HepG2 (cell line): ENCODE measurements at regions not wholly inside any gene's neighbourhood (a gene's known extent, or its start where the extent isn't known, plus 50 kb on each side); places are given as distances from the start of the nearest gene placed in this dataset.

Experiments used
- ATAC-seq: fragments of 200-7000 bp; cut with Tn5 transposase; 3 replicates; pipeline ENCODE4 v1.9.1; 2020; ENCODE audit warnings: mild to moderate bottlenecking, moderate library complexity
- BruUV-seq: library from RNA; stranded (reverse); fragments of 400-500 nt; replicated peaks from 2 replicates; lab custom pipeline; 2021; lab: Mats Ljungman, UMichigan
- CTCF ChIA-PET: fragments of 300-600 bp; formaldehyde crosslinking; extraction: SDS; loops from one replicate; lab custom pipeline; 2021; ENCODE audit warnings: low total read pairs, inconsistent platforms, low intra/inter-chr PET ratio; lab: Yijun Ruan, JAX
- POLR2A ChIA-PET: fragments of 350-600 bp; sonication (Branson Sonifier 250); formaldehyde crosslinking; loops from one replicate; lab custom pipeline; 2020; ENCODE audit warnings: antibody characterized with exemption, inconsistent platforms; lab: Yijun Ruan, JAX
- DNase-seq: peaks from one replicate; pipeline ENCODE4 v3.0.0-alpha.2; 2015; ENCODE audit warnings: low spot score
- FAIRE-seq: peaks from 3 replicates; lab custom pipeline; 2011; peaks lifted over from hg19 to GRCh38; lab: Jason Lieb, UNC
- H2AFZ ChIP-seq: one replicate; pipeline ENCODE4 v1.6.1; 2011; ENCODE audit warnings: low read length, inconsistent platforms
- H3K27ac ChIP-seq: fragments of 300-600 bp; 3 replicates; pipeline ENCODE4 v1.8.0; 2011; ENCODE audit warnings: mixed run types, mild to moderate bottlenecking, mixed read lengths, low read length, inconsistent platforms; ENCODE audit not compliant: insufficient read depth; ENCODE audit errors: extremely low read length
- H3K27me3 ChIP-seq, 2 experiments: fragments of 200-600 bp in 1 of 2; 2 replicates in 1 of 2; 3 replicates in 1 of 2; pipeline versions ENCODE4 v1.6.0 to v1.8.0; 2011; ENCODE audit warnings: low read length in 2 of 2, mild to moderate bottlenecking in 2 of 2, moderate library complexity in 2 of 2, inconsistent platforms in 1 of 2; ENCODE audit not compliant: insufficient read depth in 2 of 2, control insufficient read depth in 1 of 2
- H3K36me3 ChIP-seq, 2 experiments: fragments of 200-600 bp in 1 of 2; replicated peaks in 1 of 2; 2 replicates in 1 of 2; 3 replicates in 1 of 2; pipeline versions ENCODE4 v1.5.1 to v1.8.0; 2011; ENCODE audit warnings: low read length in 2 of 2, inconsistent platforms in 1 of 2; ENCODE audit not compliant: insufficient read depth in 2 of 2, control insufficient read depth in 1 of 2
- H3K4me1 ChIP-seq: 2 replicates; pipeline ENCODE4 v1.5.1; 2012; ENCODE audit warnings: low read length, inconsistent platforms; ENCODE audit not compliant: insufficient read depth
- H3K4me2 ChIP-seq: 2 replicates; pipeline ENCODE4 v1.6.0; 2011; ENCODE audit warnings: low read depth, low read length, inconsistent platforms
- H3K4me3 ChIP-seq, 3 experiments: fragments of 200-600 bp in 1 of 3; sonication (generic), shearing (Covaris generic) in 1 of 3; replicated peaks in 1 of 3; 2 replicates each; pipeline ENCODE4 v1.5.1; 2011 to 2016; ENCODE audit warnings: low read length in 3 of 3, inconsistent platforms in 2 of 3, low read depth in 2 of 3, mild to moderate bottlenecking in 2 of 3, control low read depth in 1 of 3, mixed read lengths in 1 of 3; ENCODE audit not compliant: insufficient read depth in 1 of 3
- H3K79me2 ChIP-seq: one replicate; pipeline ENCODE4 v1.6.1; 2011; ENCODE audit warnings: low read length, inconsistent platforms; ENCODE audit not compliant: insufficient read depth
- H3K9ac ChIP-seq: 2 replicates; pipeline ENCODE4 v1.6.0; 2011; ENCODE audit warnings: mild to moderate bottlenecking, low read depth, low read length, inconsistent platforms; ENCODE audit not compliant: insufficient read depth
- H3K9me3 ChIP-seq: 2 replicates; pipeline ENCODE4 v1.5.1; 2012; ENCODE audit warnings: mild to moderate bottlenecking, low read length
- H4K20me1 ChIP-seq: 2 replicates; pipeline ENCODE4 v1.6.0; 2011; ENCODE audit warnings: inconsistent platforms, mild to moderate bottlenecking, low read length, moderate library complexity; ENCODE audit not compliant: insufficient read depth
- ATF4 ChIP-seq, 2 experiments: fragments of 450-650 bp in 1 of 2; sonication (generic) in 1 of 2; formaldehyde crosslinking; IDR thresholded peaks; 2 replicates each; pipeline versions ENCODE4 v1.5.0 to v1.8.0; 2020 to 2022; ENCODE audit warnings: mild to moderate bottlenecking in 1 of 2, missing genetic modification reagents in 1 of 2
- CENPBD1 ChIP-seq: sonication (generic); formaldehyde crosslinking; IDR thresholded peaks from 2 replicates; pipeline ENCODE4 v1.8.0; 2022; ENCODE audit warnings: missing genetic modification reagents, low read depth, mild to moderate bottlenecking, borderline replicate concordance
- GTF2F1 ChIP-seq: fragments of 150-350 bp; IDR thresholded peaks from 2 replicates; pipeline ENCODE4 v1.6.1; 2014; ENCODE audit warnings: low read length
- MXD4 ChIP-seq: IDR thresholded peaks from 2 replicates; pipeline ENCODE4 v1.6.1; 2016; ENCODE audit warnings: mild to moderate bottlenecking, missing biosample characterization, missing genetic modification reagents
- NBN ChIP-seq: fragments of 450-650 bp; conservative IDR thresholded peaks from 2 replicates; pipeline ENCODE4 v1.6.1; 2017
- NFRKB ChIP-seq: fragments of 450-650 bp; IDR thresholded peaks from 2 replicates; pipeline ENCODE4 v1.6.1; 2017
- ONECUT2 ChIP-seq: sonication (generic); formaldehyde crosslinking; IDR thresholded peaks from 2 replicates; pipeline ENCODE4 v1.4.0; 2020; ENCODE audit warnings: missing genetic modification reagents
- PAWR ChIP-seq: sonication (generic); formaldehyde crosslinking; IDR thresholded peaks from 2 replicates; pipeline ENCODE4 v1.4.0; 2020; ENCODE audit warnings: missing genetic modification reagents, mild to moderate bottlenecking, borderline replicate concordance
- SMAD9 ChIP-seq: sonication (generic); formaldehyde crosslinking; IDR thresholded peaks from 2 replicates; pipeline ENCODE4 v1.5.1; 2020; ENCODE audit warnings: mild to moderate bottlenecking, missing genetic modification reagents
- XRCC5 ChIP-seq: fragments of 200-400 bp; formaldehyde crosslinking; optimal IDR thresholded peaks from 2 replicates; pipeline ENCODE3; 2017; ENCODE audit warnings: mild to moderate bottlenecking, low read length
- ZBTB4 ChIP-seq: sonication (generic); formaldehyde crosslinking; IDR thresholded peaks from 2 replicates; pipeline ENCODE4 v1.4.0; 2020; ENCODE audit warnings: missing genetic modification reagents, mild to moderate bottlenecking, borderline replicate concordance
- ZBTB7B ChIP-seq: sonication (generic); formaldehyde crosslinking; IDR thresholded peaks from 2 replicates; pipeline ENCODE4 v1.4.0; 2020; ENCODE audit warnings: missing genetic modification reagents
- ZNF354B ChIP-seq: sonication (generic); formaldehyde crosslinking; IDR thresholded peaks from 2 replicates; pipeline ENCODE4 v1.8.0; 2022; ENCODE audit warnings: mild to moderate bottlenecking, missing genetic modification reagents
- ZNF788 ChIP-seq: sonication (generic); formaldehyde crosslinking; IDR thresholded peaks from 2 replicates; pipeline ENCODE4 v1.5.0; 2020; ENCODE audit warnings: mild to moderate bottlenecking, missing genetic modification reagents, borderline replicate concordance
- ZSCAN25 ChIP-seq: sonication (generic); formaldehyde crosslinking; IDR thresholded peaks from 2 replicates; pipeline ENCODE4 v1.8.0; 2022; ENCODE audit warnings: mild to moderate bottlenecking, missing genetic modification reagents
- ZUFSP ChIP-seq: sonication (generic); formaldehyde crosslinking; IDR thresholded peaks from 2 replicates; pipeline ENCODE4 v1.9.0; 2021; ENCODE audit warnings: missing genetic modification reagents, mild to moderate bottlenecking, borderline replicate concordance
- WGBS: methylation state at CpG from one replicate; pipeline ENCODE4 v1.1.6; 2017; ENCODE audit warnings: low lambda C conversion rate; 5-methylcytosine and 5-hydroxymethylcytosine counted together
- in situ Hi-C: cut with HindIII; loops from 2 replicates; pipeline ENCODE4 v1.10.0; 2017; ENCODE audit warnings: low pct_unique_long_range_greater_than_20kb; ENCODE audit not compliant: extremely low pct_ligation_motif_present
- intact Hi-C: fragments of 100-400 bp; cut with micrococcal nuclease; formaldehyde crosslinking; loops from one replicate; pipeline ENCODE4 v1.10.0; 2022; ENCODE audit not compliant: unreplicated experiment

GRCh38 chr1:222919478-222919865 lies 104.6 kb downstream of the DISP1 start:
- H3K27ac ChIP-seq = no peak overlapping the region
- no peaks in the 10 kb centered on the region for H3K79me2 ChIP-seq
- POLR2A ChIA-PET = no interaction called here
- DNase-seq = no peak
- H3K27me3 ChIP-seq = no peaks in the 10 kb centered on the region
- no peak overlapping the region for H3K9ac ChIP-seq
- H3K4me3 ChIP-seq = no peak overlapping the region
- FAIRE-seq = no peak
- in situ Hi-C loops = no loop called here
- H3K9me3 ChIP-seq = peaks cover 6% of the 10 kb centered on the region; the same call in 1 of the 2 replicates
- no TSS peak for BruUV-seq
- H3K36me3 ChIP-seq = no peaks in the 10 kb centered on the region
- 96% methylated on average over 5 of the region's 5 CpGs for WGBS
- H2AFZ ChIP-seq = no peak overlapping the region
- TF ChIP-seq ZBTB7B (CRISPR knock-in tag) (no peak), ZNF788 (CRISPR knock-in tag) (no peak), XRCC5 (no peak), SMAD9 (no peak), NFRKB (no peak), ZUFSP (CRISPR knock-in tag) (no peak), ONECUT2 (CRISPR knock-in tag) (no peak), MXD4 (CRISPR knock-in tag) (no peak), CENPBD1 (no peak), PAWR (CRISPR knock-in tag) (no peak), ZBTB4 (CRISPR knock-in tag) (no peak), GTF2F1 (no peak), ZNF354B (CRISPR knock-in tag) (no peak), NBN (no peak), ATF4 (CRISPR knock-in tag; IDR thresholded peaks at IDR 0.05) (no peak), ZSCAN25 (CRISPR knock-in tag) (no peak)
- TF ChIP-seq, all 625 proteins: peak for 0
- CTCF ChIA-PET = no interaction called here
- H3K4me2 ChIP-seq = no peak overlapping the region
- H4K20me1 ChIP-seq = no peaks in the 10 kb centered on the region
- ATAC-seq = no peak
- intact Hi-C loops = no loop called here
- H3K4me1 ChIP-seq = peaks cover 8% of the 10 kb centered on the region
